PC-9 (cell line): ENCODE measurements at regions not wholly inside any gene's neighbourhood (a gene's known extent, or its start where the extent isn't known, plus 50 kb on each side); places are given as distances from the start of the nearest gene placed in this dataset.

Experiments
- BruUV-seq: library from RNA; stranded (reverse); fragments of 400-500 nt; replicated peaks from 2 replicates; lab custom pipeline; 2021; lab: Mats Ljungman, UMichigan
- CTCF ChIA-PET: fragments of 300-600 bp; sonication (Branson Sonifier 250); formaldehyde crosslinking; loops from one replicate; lab custom pipeline; 2022; ENCODE audit warnings: antibody characterized with exemption; lab: Charles Lee
- POLR2A ChIA-PET: fragments of 300-600 bp; sonication (Branson Sonifier 250); formaldehyde crosslinking; loops from one replicate; lab custom pipeline; 2022; ENCODE audit warnings: antibody characterized with exemption; ENCODE audit not compliant: unreplicated experiment; lab: Charles Lee
- DNase-seq, 2 experiments: peaks; one replicate each; pipeline versions ENCODE4 v3.0.0 to v3.0.0-alpha.2; 2015 to 2022; ENCODE audit warnings: mixed read lengths in 1 of 2
- H2AFZ ChIP-seq: fragments of 200-600 bp; sonication (generic); 2 replicates; pipeline ENCODE4 v1.8.1; 2017; ENCODE audit warnings: antibody characterized with exemption
- H3F3A ChIP-seq: fragments of 200-600 bp; sonication (generic); 2 replicates; pipeline ENCODE4 v1.8.1; 2017; ENCODE audit warnings: antibody characterized with exemption, mild to moderate bottlenecking, low read depth; ENCODE audit not compliant: insufficient read depth
- H3K27ac ChIP-seq: fragments of 200-600 bp; sonication (generic); 2 replicates; pipeline ENCODE4 v1.6.1; 2016; ENCODE audit warnings: mixed run types
- H3K27me3 ChIP-seq: fragments of 200-600 bp; sonication (generic); 2 replicates; pipeline ENCODE4 v1.6.1; 2016; ENCODE audit warnings: low read depth, mixed run types; ENCODE audit not compliant: insufficient read depth
- H3K36me3 ChIP-seq: fragments of 200-600 bp; sonication (generic); 2 replicates; pipeline ENCODE4 v1.6.1; 2016; ENCODE audit warnings: low read depth, mixed run types
- H3K4me1 ChIP-seq: fragments of 200-600 bp; sonication (generic); replicated peaks from 2 replicates; pipeline ENCODE4 v1.6.1; 2016; ENCODE audit warnings: mixed run types; ENCODE audit not compliant: insufficient read depth
- H3K4me2 ChIP-seq: fragments of 200-600 bp; sonication (generic); 2 replicates; pipeline ENCODE4 v1.6.1; 2017; ENCODE audit warnings: mixed run types
- H3K4me3 ChIP-seq: fragments of 200-600 bp; sonication (generic); 2 replicates; pipeline ENCODE4 v1.6.1; 2016; ENCODE audit warnings: mixed run types
- H3K79me2 ChIP-seq: fragments of 200-600 bp; sonication (generic); 2 replicates; pipeline ENCODE4 v1.6.1; 2017; ENCODE audit warnings: low read depth, mixed run types
- H3K9me2 ChIP-seq: fragments of 200-600 bp; sonication (generic); 2 replicates; pipeline ENCODE4 v1.8.1; 2017; ENCODE audit warnings: mild to moderate bottlenecking; ENCODE audit not compliant: insufficient read depth
- H3K9me3 ChIP-seq: fragments of 200-600 bp; sonication (generic); 2 replicates; pipeline ENCODE4 v1.8.1; 2016; ENCODE audit warnings: low read depth; ENCODE audit not compliant: insufficient read depth
- H4K20me1 ChIP-seq: fragments of 200-600 bp; sonication (generic); 2 replicates; pipeline ENCODE4 v1.8.1; 2017; ENCODE audit not compliant: insufficient read depth
- EZH2 ChIP-seq: fragments of 200-600 bp; sonication (generic); IDR thresholded peaks from 2 replicates; pipeline ENCODE4 v1.8.0; 2017; ENCODE audit warnings: antibody characterized with exemption, low read depth
- intact Hi-C: fragments of 100-400 bp; cut with micrococcal nuclease; formaldehyde crosslinking; loops from one replicate; pipeline ENCODE4 v1.10.0; 2022; ENCODE audit not compliant: unreplicated experiment
- TF ChIP-seq, protein P1 (sequence below): fragments of 200-600 bp; sonication (generic); conservative IDR thresholded peaks from 2 replicates; pipeline ENCODE4 v1.6.1; 2017; ENCODE audit warnings: mixed run types, antibody characterized with exemption, mild to moderate bottlenecking, moderate library complexity

- TF ChIP-seq, protein P1, sequence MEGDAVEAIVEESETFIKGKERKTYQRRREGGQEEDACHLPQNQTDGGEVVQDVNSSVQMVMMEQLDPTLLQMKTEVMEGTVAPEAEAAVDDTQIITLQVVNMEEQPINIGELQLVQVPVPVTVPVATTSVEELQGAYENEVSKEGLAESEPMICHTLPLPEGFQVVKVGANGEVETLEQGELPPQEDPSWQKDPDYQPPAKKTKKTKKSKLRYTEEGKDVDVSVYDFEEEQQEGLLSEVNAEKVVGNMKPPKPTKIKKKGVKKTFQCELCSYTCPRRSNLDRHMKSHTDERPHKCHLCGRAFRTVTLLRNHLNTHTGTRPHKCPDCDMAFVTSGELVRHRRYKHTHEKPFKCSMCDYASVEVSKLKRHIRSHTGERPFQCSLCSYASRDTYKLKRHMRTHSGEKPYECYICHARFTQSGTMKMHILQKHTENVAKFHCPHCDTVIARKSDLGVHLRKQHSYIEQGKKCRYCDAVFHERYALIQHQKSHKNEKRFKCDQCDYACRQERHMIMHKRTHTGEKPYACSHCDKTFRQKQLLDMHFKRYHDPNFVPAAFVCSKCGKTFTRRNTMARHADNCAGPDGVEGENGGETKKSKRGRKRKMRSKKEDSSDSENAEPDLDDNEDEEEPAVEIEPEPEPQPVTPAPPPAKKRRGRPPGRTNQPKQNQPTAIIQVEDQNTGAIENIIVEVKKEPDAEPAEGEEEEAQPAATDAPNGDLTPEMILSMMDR = no peak
- Histone ChIP-seq H3K9me3 (no peaks in the 10 kb centered on the region), H2AFZ (no peak overlapping the region), H3K4me3 (no peak overlapping the region), H3K27me3 (no peaks in the 10 kb centered on the region), H3K36me3 (no peaks in the 10 kb centered on the region), H3K4me1 (no peaks in the 10 kb centered on the region), H3K4me2 (no peak overlapping the region), H3K9me2 (no peaks in the 10 kb centered on the region), H3K27ac (no peak overlapping the region), H3F3A (no peaks in the 10 kb centered on the region), H3K79me2 (no peaks in the 10 kb centered on the region), H4K20me1 (no peaks in the 10 kb centered on the region)
- CTCF ChIA-PET = no interaction called here
- POLR2A ChIA-PET = no interaction called here
- DNase-seq = no peak
- intact Hi-C loops = no loop called here
- BruUV-seq = no TSS peak
Measured at GRCh38 chr10:3592424-3592823, 192.6 kb downstream of the KLF6 start.

- no peak for DNase-seq
- intact Hi-C loops = no loop called here
- ChIA-PET POLR2A (no interaction called here), CTCF (no interaction called here)
- no peaks in the 10 kb centered on the region for H3K79me2 ChIP-seq
- TF ChIP-seq, protein P1 = no peak
- no peak for TF ChIP-seq EZH2
- H3F3A ChIP-seq = no peaks in the 10 kb centered on the region
- H3K4me1 ChIP-seq = no peaks in the 10 kb centered on the region
- H3K27me3 ChIP-seq = no peaks in the 10 kb centered on the region
- H3K4me2 ChIP-seq = no peak overlapping the region
- no peak overlapping the region for H2AFZ ChIP-seq
- H3K9me2 ChIP-seq = no peaks in the 10 kb centered on the region
- H3K4me3 ChIP-seq = no peak overlapping the region
- no peak overlapping the region for H3K27ac ChIP-seq
- no peaks in the 10 kb centered on the region for H3K36me3 ChIP-seq
- H3K9me3 ChIP-seq = no peaks in the 10 kb centered on the region
- no TSS peak for BruUV-seq
- no peaks in the 10 kb centered on the region for H4K20me1 ChIP-seq
Measured at GRCh38 chr10:3588816-3589215, 196.2 kb downstream of the KLF6 start.

GRCh38 chr10:3588346-3588745 is 196.7 kb downstream of the KLF6 start:
- intact Hi-C loops = no loop called here
- Histone ChIP-seq H3K27me3 (no peaks in the 10 kb centered on the region), H3K4me1 (no peaks in the 10 kb centered on the region), H3K4me3 (no peak overlapping the region), H3K79me2 (no peaks in the 10 kb centered on the region), H4K20me1 (no peaks in the 10 kb centered on the region), H3K4me2 (no peak overlapping the region), H3F3A (no peaks in the 10 kb centered on the region), H2AFZ (no peak overlapping the region), H3K27ac (no peak overlapping the region), H3K36me3 (no peaks in the 10 kb centered on the region), H3K9me3 (no peaks in the 10 kb centered on the region), H3K9me2 (no peaks in the 10 kb centered on the region)
- BruUV-seq = no TSS peak
- POLR2A ChIA-PET = no interaction called here
- no peak for DNase-seq
- CTCF ChIA-PET = no interaction called here
- TF ChIP-seq, protein P1 = no peak
- no peak for TF ChIP-seq EZH2
